ENCODE measurements at regions not wholly inside any gene's neighbourhood (a gene's known extent, or its start where the extent isn't known, plus 50 kb on each side); places are given as distances from the start of the nearest gene placed in this dataset.
"Not testable (repeated sequence)": the region's sequence is repeated elsewhere in the genome, so short reads cannot be mapped to it uniquely, and the experiment has no call there.

DNA sequence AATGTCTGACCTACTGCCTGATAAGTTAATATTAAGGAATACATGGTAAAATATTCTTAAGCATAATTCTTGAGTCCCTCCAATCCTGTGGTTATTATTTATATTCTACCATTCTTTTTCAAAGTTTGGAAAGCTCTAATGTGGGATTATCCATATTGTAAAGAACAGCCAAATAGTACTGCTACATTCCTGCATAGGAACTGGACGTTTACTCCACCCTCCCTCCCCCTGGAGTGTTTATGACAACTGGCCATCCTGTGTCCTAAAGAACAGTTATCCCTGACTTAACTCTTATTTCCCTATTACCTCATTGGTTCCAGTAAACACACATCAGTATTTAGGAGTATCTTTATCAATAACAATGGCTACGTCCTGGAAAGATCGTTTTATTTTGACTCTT is 308.7 kb upstream of the TFAP2D start:
- TF ChIP-seq, protein P1, sequence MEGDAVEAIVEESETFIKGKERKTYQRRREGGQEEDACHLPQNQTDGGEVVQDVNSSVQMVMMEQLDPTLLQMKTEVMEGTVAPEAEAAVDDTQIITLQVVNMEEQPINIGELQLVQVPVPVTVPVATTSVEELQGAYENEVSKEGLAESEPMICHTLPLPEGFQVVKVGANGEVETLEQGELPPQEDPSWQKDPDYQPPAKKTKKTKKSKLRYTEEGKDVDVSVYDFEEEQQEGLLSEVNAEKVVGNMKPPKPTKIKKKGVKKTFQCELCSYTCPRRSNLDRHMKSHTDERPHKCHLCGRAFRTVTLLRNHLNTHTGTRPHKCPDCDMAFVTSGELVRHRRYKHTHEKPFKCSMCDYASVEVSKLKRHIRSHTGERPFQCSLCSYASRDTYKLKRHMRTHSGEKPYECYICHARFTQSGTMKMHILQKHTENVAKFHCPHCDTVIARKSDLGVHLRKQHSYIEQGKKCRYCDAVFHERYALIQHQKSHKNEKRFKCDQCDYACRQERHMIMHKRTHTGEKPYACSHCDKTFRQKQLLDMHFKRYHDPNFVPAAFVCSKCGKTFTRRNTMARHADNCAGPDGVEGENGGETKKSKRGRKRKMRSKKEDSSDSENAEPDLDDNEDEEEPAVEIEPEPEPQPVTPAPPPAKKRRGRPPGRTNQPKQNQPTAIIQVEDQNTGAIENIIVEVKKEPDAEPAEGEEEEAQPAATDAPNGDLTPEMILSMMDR (IDR thresholded peaks at IDR 0.05), result no peak
- Histone ChIP-seq H3K4me3 (replicated peaks in 1 of 3; ENCODE audit: low read depth in 2 of 3, low read length in 3 of 3) (no peak overlapping the region), H4K20me1 (ENCODE audit: insufficient read depth, low read length) (no peaks in the 10 kb centered on the region), H3K9me3 (replicated peaks in 1 of 2; ENCODE audit: control insufficient read depth in 1 of 2, insufficient read depth in 1 of 2, low read length in 2 of 2) (no peaks in the 10 kb centered on the region), H3K9ac (ENCODE audit: insufficient read depth, low read length, poor library complexity, severe bottlenecking) (no peak overlapping the region), H3K4me1 (ENCODE audit: control insufficient read depth in 1 of 2, insufficient read depth in 2 of 2, low read length in 2 of 2) (no peaks in the 10 kb centered on the region), H3K36me3 (replicated peaks in 1 of 2; ENCODE audit: control insufficient read depth in 1 of 2, insufficient read depth in 2 of 2, low read length in 2 of 2) (no peaks in the 10 kb centered on the region), H3K27me3 (ENCODE audit: control insufficient read depth in 2 of 2, insufficient read depth in 2 of 2, low read length in 2 of 2) (no peaks in the 10 kb centered on the region), H3K27ac (ENCODE audit: low read depth in 1 of 2, low read length in 2 of 2) (no peak overlapping the region), H2AFZ (ENCODE audit: insufficient read depth, low read depth, low read length, poor library complexity, severe bottlenecking) (no peak overlapping the region), H3K79me2 (ENCODE audit: insufficient read depth, low read length) (no peaks in the 10 kb centered on the region), H3K4me2 (replicated peaks; ENCODE audit: extremely low read depth, low read length, poor library complexity, severe bottlenecking) (no peak overlapping the region)
- intact Hi-C loops (cut with micrococcal nuclease), result no loop called here
- H3K27me3 Mint-ChIP-seq (ENCODE audit: low read depth in 3 of 3), result peaks cover 0 to under 1% (median 0%) of the 10 kb centered on the region in 3 donors
- no peak overlapping the region for H3K4me3 Mint-ChIP-seq
- peaks cover 0 to 6% (median 0%) of the 10 kb centered on the region in 7 donors for H3K9me3 Mint-ChIP-seq
- no peaks in the 10 kb centered on the region for H3K4me1 Mint-ChIP-seq
- 60% methylated on average over 1 of the region's 3 CpGs for WGBS (ENCODE audit: insufficient coverage)
- DNase-seq, result no peak
- no peak overlapping the region for H3K27ac Mint-ChIP-seq
- H3K36me3 Mint-ChIP-seq, result no peaks in the 10 kb centered on the region

DNA sequence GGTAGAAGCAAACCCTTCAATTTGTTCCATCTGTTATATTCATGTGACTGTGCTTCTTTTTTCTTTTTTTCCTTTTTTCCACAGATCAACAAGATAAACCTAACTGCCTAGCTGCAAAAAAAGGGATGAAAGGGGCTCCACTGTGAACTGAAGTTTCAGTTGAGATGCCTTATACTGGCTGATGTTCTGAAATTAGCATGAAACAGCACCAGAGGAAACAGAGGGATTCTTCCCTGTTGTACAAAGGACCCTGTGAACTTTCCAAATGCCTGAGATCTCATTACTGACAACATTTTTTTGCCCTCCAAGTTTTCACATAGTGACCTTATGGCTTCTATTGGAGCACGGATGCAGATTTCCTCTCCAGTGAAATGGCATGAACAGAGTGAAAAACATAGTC is 302.7 kb upstream of the TFAP2D start:
- no peaks in the 10 kb centered on the region for H3K36me3 Mint-ChIP-seq
- DNase-seq, result no peak
- H3K27me3 ChIP-seq (ENCODE audit: control insufficient read depth in 2 of 2, insufficient read depth in 2 of 2, low read length in 2 of 2), result no peaks in the 10 kb centered on the region
- no peaks in the 10 kb centered on the region for H4K20me1 ChIP-seq (ENCODE audit: insufficient read depth, low read length)
- TF ChIP-seq, protein P1 (IDR thresholded peaks at IDR 0.05), result no peak
- H3K4me1 Mint-ChIP-seq, result no peaks in the 10 kb centered on the region
- no peak overlapping the region for H3K4me3 Mint-ChIP-seq
- H3K79me2 ChIP-seq (ENCODE audit: insufficient read depth, low read length), result no peaks in the 10 kb centered on the region
- H3K4me3 ChIP-seq (replicated peaks in 1 of 3; ENCODE audit: low read depth in 2 of 3, low read length in 3 of 3), result no peak overlapping the region
- no peak overlapping the region for H3K27ac Mint-ChIP-seq
- H3K27me3 Mint-ChIP-seq (ENCODE audit: low read depth in 3 of 3), result peaks cover 0 to 2% (median 0%) of the 10 kb centered on the region in 3 donors
- no peak overlapping the region for H3K27ac ChIP-seq (ENCODE audit: low read depth in 1 of 2, low read length in 2 of 2)
- H3K9me3 ChIP-seq (replicated peaks in 1 of 2; ENCODE audit: control insufficient read depth in 1 of 2, insufficient read depth in 1 of 2, low read length in 2 of 2), result no peaks in the 10 kb centered on the region
- H3K4me1 ChIP-seq (ENCODE audit: control insufficient read depth in 1 of 2, insufficient read depth in 2 of 2, low read length in 2 of 2), result no peaks in the 10 kb centered on the region
- WGBS (ENCODE audit: insufficient coverage), result no CpG with 5 or more reads among the region's 1 CpG
- intact Hi-C loops (cut with micrococcal nuclease), result no loop called here
- no peak overlapping the region for H3K4me2 ChIP-seq (replicated peaks; ENCODE audit: extremely low read depth, low read length, poor library complexity, severe bottlenecking)
- no peaks in the 10 kb centered on the region for H3K36me3 ChIP-seq (replicated peaks in 1 of 2; ENCODE audit: control insufficient read depth in 1 of 2, insufficient read depth in 2 of 2, low read length in 2 of 2)
- peaks cover 0 to 7% (median 2%) of the 10 kb centered on the region in 7 donors for H3K9me3 Mint-ChIP-seq
- no peak overlapping the region for H2AFZ ChIP-seq (ENCODE audit: insufficient read depth, low read depth, low read length, poor library complexity, severe bottlenecking)
- no peak overlapping the region for H3K9ac ChIP-seq (ENCODE audit: insufficient read depth, low read length, poor library complexity, severe bottlenecking)

DNA sequence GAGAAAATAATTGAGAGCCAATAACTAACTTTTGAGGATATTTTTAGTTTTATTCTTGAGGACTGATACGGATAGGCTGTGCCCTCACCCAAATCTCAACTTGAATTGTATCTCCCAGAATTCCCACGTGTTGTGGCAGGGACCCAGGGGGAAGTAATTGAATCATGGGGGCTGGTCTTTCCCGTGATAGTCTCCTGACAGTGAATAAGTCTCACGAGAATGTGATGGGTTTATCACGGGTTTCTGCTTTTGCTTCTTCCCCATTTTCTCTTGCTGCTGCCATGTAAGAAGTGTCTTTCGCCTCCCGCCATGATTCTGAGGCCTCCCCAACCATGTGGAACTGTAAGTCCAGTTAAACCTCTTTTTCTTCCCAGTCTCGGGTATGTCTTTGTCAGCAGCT is 292.3 kb upstream of the TFAP2D start:
- peaks cover 0 to 13% (median 5%) of the 10 kb centered on the region in 7 donors for H3K9me3 Mint-ChIP-seq
- H4K20me1 ChIP-seq (ENCODE audit: insufficient read depth, low read length); H3K27me3 Mint-ChIP-seq (ENCODE audit: low read depth in 3 of 3); H3K79me2 ChIP-seq (ENCODE audit: insufficient read depth, low read length); H3K27me3 ChIP-seq (ENCODE audit: control insufficient read depth in 2 of 2, insufficient read depth in 2 of 2, low read length in 2 of 2); H3K27ac Mint-ChIP-seq; H3K4me3 ChIP-seq (replicated peaks in 1 of 3; ENCODE audit: low read depth in 2 of 3, low read length in 3 of 3); H3K4me3 Mint-ChIP-seq; H3K4me1 ChIP-seq (ENCODE audit: control insufficient read depth in 1 of 2, insufficient read depth in 2 of 2, low read length in 2 of 2); H3K36me3 Mint-ChIP-seq; DNase-seq; intact Hi-C loops (cut with micrococcal nuclease); H3K4me1 Mint-ChIP-seq; H3K36me3 ChIP-seq (replicated peaks in 1 of 2; ENCODE audit: control insufficient read depth in 1 of 2, insufficient read depth in 2 of 2, low read length in 2 of 2); H3K4me2 ChIP-seq (replicated peaks; ENCODE audit: extremely low read depth, low read length, poor library complexity, severe bottlenecking); H3K27ac ChIP-seq (ENCODE audit: low read depth in 1 of 2, low read length in 2 of 2); H3K9ac ChIP-seq (ENCODE audit: insufficient read depth, low read length, poor library complexity, severe bottlenecking); H2AFZ ChIP-seq (ENCODE audit: insufficient read depth, low read depth, low read length, poor library complexity, severe bottlenecking): not testable (repeated sequence)
- H3K9me3 ChIP-seq (replicated peaks in 1 of 2; ENCODE audit: control insufficient read depth in 1 of 2, insufficient read depth in 1 of 2, low read length in 2 of 2), result peaks cover 0 to 15% of the 10 kb centered on the region in 2 donors
- 100% methylated on average over 4 of the region's 8 CpGs for WGBS (ENCODE audit: insufficient coverage)
